ENCODE measurements at regions not wholly inside any gene's neighbourhood (a gene's known extent, or its start where the extent isn't known, plus 50 kb on each side); places are given as distances from the start of the nearest gene placed in this dataset.
"Not testable (repeated sequence)": the region's sequence is repeated elsewhere in the genome, so short reads cannot be mapped to it uniquely, and the experiment has no call there.

DNA sequence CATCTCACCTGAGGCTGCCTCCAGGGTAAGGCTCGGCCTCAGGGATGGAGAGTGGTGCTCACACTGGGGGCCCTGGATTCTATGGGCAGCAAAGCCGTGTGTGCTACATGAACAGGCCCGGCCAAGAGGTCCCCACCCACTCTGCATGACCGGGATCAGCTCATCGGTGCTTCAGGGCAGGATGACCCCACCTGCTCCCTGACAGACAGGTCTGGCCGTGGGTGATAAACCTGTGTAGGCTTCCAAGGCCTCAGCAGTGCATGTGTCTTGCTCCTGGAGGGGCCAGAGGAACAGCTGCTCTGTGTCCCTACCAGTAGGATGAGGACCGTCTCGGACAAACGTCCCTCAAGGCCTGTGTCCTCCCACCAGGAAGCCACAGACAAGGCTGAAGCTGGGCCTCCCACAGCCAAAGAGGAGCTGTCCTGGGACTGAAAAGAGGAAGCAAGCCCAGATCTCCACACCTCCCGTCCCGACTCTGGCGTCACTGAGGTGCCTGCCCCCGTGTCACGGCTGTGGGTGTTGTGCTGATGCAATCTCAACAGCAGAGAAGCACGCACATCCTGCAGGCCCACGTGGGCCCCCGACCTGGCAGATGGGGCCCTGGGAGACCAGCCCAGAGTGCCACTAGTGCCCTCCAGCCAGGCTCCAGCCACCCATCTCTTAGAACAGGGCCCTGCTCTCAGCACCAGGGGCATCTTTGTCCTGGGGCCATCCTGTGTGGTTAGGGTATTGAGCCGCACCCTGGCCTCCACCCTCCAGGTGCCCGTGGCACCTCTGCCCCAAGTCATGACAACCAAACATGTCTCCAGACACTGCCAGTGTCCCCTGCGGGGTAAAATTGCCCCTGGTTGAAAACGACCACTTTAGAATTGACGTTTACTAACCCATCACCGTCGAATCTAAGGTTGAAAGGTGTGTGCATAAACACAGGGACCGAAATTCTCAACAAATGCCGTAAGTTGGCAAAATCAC, 5455.9 kb upstream of the TPTE start:
- not testable (repeated sequence) for DNase-seq (ENCODE audit: low read depth in 2 of 2, low spot score in 1 of 2)

DNA sequence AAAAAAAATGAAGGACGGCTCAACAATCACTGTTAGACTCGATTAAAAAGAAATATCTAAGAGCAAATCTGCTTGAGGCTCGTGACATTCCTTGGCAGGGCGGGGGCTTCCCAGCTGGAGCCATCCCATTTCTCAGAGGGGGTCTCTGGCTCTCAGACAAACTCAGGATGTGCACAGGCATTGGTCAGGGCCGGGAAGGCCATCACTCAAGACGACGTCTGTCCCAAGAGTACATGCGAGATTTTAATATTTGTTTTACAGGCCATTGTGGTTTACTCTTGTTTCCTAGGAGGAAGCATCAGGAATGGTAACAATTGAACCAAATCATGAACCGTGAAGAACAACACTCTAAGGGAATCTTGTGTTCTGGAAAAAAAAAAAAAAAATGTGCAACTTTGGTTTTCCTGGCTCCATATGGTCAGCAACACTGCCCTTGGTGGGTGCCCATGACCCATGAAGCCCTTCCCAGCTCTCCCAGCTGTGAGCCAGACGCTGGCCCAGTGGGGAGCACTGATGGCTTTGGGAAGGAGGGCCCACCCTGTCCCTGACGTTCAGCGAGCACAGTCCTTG, 5454.6 kb upstream of the TPTE start:
- not testable (repeated sequence) for DNase-seq (ENCODE audit: low read depth in 2 of 2, low spot score in 1 of 2)

DNA sequence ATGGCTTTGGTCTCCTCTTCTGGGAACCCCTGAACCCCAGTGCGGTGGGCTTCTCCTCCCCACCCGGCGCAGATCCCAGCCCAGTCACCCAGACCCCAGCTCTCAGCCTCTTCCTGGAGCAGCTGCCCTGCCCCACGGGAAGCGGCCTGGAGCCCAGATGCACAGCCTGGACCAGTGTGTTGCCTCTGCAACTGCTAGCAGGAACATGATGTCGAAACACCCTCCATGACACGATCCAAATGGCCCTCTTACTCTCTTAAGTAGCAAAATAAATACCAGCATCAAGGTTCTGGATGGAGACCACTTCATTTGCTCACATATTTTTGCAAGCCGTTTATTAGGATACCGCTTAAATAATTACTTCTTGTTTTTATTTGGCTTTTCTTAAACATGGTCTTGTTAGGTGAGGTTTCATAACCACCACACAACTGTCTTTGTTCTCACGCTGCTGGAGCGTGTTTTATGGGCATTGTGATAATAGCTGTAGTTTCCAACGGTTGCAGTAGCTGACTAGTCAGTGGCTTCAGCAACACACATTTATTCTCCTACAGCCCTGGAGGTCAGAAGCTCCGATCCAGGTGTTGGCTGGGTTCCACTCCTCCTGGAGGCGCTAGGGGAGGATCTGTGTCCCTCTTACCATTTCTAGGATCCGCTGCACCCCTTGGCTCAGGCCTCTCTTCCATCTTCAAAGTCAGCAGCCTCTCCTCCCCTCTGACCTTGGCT, 5453.9 kb upstream of the TPTE start:
- not testable (repeated sequence) for DNase-seq (ENCODE audit: low read depth in 2 of 2, low spot score in 1 of 2)

DNA sequence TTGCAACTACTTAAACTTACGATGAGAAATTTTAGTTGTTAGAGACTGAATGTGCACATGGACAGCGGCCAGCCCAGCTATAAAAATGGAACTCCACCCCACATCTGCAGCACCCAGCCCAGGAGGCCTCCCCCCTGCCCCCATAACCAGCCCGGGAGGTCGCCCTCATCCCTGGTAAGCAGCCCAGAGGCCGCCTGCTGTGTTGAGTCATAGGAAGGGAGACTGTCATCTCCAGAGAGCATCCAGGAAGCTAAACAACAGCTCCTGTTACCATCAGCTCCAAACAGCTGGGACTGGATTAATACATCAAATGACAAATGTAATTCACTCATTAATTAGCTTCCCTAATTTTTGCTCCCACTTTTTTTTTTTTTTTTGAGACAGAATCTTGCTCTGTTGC, 5452.7 kb upstream of the TPTE start:
- not testable (repeated sequence) for DNase-seq (ENCODE audit: low read depth in 2 of 2, low spot score in 1 of 2)

DNA sequence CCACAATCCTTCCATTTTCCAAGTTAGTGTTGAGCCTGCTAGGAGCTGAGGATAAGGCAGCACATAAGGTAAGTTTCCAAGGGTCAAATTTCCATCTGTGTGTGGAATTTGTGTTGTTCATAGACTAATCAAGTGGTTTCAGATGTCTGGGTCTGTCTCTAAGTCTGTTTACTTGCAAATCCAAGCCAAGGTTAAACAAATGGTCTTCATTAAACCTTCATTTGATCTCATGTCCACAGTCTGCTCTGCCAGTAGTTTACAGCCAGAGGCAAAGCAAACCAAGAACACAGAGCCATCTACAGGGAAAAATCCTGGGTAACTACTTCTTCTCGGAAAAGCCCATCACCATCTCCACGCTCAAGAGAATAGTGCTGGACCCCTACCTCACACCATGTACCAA, 5450.2 kb upstream of the TPTE start:
- DNase-seq (ENCODE audit: low read depth in 2 of 2, low spot score in 1 of 2): not testable (repeated sequence)

DNA sequence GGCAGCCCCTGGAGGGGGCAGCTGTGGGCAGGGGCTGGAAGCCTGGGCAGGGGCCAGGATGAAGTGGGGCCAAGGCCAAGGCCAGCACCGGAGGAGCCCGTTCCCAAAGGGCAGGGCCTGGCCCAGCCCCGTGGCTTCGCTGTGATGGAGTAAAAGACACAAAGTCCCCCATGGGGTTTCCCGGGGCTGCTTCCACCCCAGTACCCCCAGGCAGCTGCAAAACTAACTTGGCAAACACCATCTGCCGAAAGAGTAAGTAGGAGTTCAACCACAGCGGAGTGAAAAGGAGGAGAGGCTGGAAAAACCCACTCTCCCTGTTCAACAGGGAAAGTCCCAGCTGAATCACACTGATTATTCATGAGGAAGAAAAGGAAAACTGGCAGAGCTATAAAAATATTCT, 5444.5 kb upstream of the TPTE start:
- not testable (repeated sequence) for DNase-seq (ENCODE audit: low read depth in 2 of 2, low spot score in 1 of 2)

DNA sequence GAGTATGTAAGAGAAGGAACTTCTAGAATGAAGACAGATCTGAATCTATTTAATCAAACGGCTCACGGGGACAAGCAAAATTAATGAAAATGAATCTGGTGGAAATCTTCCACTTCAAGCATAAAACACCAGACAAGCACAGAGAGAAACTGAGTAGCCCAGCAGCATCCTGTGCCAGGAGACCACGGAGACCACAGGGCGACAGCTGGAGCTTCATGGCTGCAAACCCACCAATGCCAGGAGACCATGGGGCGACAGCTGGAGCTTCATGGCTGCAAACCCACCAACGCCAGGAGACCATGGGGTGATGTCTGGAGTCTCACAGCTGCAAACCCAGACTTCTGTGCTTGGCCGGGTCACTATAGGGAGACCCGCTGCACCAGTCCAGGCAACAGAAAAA, 5442.0 kb upstream of the TPTE start:
- DNase-seq (ENCODE audit: low read depth in 2 of 2, low spot score in 1 of 2): not testable (repeated sequence)

DNA sequence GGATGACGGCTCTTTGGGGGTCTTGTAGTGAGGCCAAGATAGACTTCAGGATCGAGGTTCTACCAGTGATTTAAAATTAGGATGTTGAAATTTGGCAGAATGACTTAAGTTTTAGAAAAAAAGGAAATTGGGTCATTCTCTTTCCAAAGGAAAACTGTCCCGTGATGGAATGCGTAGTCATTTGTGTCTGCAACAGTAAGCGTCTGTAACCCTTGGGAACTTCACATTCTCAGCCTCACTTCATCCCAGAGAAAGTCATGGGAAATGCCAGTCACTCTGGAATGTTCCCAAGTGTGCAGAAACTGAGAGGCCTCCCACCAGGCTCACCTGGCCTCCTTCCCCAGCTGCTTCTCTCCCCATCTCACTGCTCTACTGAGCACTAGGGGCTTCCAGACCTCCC, 5441.4 kb upstream of the TPTE start:
- DNase-seq (ENCODE audit: low read depth in 2 of 2, low spot score in 1 of 2): not testable (repeated sequence)

DNA sequence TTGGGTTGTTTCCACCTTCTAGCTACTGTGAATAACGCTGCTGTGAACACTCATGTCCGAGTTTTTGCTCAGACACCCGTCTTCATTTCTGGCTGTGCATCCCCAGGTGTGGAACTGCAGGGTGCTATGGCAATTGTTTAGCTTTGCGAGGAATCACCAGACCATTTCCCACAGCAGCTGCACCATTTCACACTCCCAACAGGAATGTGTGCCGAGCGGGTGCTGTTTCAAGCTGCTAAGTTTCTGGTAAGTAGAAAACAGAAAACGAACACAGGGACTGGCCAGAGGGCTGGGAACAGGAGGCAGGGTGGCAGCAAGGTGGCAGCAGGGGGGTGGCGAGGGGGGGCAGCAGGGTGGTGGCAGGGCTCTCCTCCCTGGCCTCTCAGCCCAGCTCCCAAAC, 5437.1 kb upstream of the TPTE start:
- DNase-seq (ENCODE audit: low read depth in 2 of 2, low spot score in 1 of 2): not testable (repeated sequence)

DNA sequence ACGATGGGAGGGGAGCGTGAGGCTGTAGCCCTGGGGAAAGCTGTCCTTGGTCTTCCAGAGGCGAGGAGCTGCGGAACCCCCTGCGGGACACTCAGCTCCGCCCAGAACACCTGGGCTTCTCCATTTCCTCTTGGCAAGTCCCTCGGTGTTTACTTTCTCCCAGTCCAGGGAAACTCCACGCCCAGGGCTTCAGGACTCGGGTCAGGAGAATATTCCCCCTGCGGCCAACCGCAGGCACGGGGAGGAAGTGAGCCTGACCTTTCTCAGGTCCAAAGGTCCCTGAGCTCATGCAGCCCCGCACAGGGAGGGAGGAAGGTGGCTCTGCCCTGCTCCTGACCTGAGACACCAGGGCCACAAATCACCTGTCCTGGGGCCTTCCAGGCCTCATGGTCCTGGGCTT, 5435.9 kb upstream of the TPTE start:
- not testable (repeated sequence) for DNase-seq (ENCODE audit: low read depth in 2 of 2, low spot score in 1 of 2)

DNA sequence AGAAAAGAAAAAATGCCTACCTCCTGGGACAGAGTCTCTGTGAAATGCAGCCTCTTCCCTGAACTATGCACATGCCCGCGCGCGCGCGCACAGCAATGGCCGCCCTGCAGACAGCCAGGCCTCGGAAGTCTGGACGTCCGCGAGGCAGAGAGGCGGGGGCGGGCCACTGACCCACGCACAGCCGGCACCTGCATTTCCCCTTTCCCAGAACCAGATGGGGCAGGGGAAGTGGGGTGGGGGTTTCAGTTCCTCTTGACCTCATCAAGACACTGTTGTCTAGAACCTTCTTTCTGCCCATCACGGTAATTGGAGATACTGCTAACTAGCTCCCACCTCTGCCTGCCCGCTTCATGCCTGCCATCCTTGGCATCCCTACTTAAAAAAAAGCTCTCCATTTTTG, 5435.0 kb upstream of the TPTE start:
- not testable (repeated sequence) for DNase-seq (ENCODE audit: low read depth in 2 of 2, low spot score in 1 of 2)

DNA sequence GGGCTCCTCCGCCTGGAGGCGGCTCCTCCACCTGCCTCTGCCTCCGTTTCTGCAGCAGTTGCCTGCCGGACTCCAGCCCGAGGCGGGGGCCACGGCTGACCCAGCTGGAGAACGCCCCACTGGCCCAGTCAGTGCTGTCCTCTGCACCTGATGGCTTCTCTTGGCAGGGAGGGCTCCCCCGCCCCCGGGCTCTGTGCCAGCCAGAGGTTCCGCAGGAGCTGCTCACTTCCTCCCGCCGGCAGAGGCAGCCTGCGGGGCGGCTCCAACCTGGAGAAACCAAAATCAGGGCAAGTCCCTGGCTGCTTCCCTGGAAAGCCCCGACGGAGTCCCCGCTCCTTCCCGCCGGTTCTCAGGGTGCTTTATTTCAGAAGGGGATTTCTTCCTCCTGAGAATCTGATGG, 5432.6 kb upstream of the TPTE start:
- not testable (repeated sequence) for DNase-seq (ENCODE audit: low read depth in 2 of 2, low spot score in 1 of 2)

DNA sequence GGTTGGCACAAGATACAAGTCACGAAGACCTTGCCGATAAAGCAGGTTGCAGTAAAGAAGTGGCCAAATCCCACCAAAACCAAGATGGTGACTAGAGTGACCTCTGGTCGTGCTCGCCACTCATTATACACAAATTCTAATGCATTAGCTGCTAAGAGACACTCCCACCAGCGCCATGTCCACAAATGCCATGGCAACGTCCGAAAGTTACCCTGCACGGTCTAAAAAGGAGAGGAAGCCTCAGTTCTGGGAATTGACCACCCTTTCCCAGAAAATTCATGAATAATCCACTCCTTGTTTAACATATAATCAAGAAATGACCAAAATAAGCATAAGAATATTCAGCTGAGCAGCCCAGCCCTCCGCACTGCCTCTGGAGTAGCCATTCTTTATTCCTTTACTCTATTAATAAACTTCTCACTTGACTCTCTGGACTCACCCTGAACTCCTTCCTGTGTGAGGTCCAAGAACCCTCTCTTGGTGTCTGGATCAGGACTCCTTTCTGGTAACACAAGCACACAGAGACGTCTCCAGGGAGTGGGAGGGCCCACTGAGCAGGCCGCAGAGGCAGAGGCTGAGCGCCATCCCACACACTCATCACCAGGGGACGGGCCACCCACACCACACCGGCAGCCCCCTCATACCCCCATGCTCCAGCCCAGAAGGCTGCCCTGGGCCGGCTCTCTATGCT, 5431.8 kb upstream of the TPTE start:
- DNase-seq (ENCODE audit: low read depth in 2 of 2, low spot score in 1 of 2): not testable (repeated sequence)

DNA sequence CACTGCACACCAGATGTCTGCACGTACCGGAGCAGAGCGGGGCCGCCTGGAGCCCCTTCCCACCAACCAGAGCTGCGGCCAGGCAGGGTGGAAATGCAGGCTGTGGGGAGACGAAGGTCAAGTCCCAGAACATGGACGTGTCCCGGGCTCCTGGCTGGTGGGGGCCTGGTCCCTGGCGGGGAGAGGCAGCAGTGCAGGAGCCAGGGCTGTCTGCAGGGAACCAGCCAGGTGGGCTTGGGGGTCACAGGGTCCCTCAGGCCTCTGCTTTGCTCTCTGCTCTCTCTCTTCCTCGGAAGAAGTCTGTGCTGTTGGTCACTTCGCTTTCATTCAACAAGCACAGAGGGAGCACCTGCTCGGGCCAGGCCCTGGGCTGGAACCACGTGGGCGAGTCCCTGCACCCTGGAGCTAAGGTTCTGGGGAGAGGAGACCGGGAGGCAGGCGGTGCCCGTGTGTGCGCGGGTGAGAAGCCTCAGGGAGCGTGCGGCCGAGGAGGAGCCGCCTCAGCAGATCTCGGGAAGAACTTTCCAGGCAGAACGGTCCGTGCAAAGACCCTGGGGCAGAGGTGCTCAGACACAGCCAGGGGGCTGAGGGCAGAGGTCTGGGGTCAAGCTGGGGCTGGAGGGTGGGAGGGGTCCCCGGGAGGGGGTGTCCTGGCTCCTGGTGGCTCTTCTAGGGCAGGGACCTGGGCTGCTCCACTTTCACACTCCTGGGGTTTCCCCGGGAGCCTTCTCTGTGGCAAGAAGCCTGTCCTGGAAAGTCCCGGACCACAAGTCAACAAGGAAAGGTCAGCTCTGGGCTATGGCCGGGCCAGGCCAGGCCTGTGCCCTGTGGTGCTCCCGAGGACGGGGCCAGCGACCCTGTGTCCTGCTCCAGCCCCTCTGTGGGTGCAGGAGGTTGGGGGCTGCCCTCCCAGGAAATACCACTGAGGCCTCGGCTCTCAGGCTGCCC, 5431.0 kb upstream of the TPTE start:
- DNase-seq (ENCODE audit: low read depth in 2 of 2, low spot score in 1 of 2): not testable (repeated sequence)

DNA sequence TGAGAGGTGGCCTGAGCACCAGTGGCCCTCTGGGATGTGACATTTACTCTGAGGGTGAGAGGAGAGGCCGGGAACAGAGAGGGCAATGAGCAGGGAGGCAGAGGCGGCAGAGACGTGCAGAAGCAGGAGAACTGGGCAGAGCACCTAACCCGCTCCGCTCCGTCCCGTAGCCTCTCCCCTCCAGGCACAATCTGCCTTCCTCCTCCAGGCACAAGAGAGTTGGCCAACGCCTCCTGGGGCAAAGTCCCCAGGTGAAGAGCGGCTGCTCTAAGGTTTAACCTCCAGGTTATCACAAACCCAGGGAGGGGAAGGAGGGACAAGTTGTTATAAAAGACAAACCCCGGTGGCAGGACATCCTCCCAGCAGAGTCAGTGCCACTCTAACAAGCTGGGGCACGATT, 5430.1 kb upstream of the TPTE start:
- not testable (repeated sequence) for DNase-seq (ENCODE audit: low read depth in 2 of 2, low spot score in 1 of 2)

DNA sequence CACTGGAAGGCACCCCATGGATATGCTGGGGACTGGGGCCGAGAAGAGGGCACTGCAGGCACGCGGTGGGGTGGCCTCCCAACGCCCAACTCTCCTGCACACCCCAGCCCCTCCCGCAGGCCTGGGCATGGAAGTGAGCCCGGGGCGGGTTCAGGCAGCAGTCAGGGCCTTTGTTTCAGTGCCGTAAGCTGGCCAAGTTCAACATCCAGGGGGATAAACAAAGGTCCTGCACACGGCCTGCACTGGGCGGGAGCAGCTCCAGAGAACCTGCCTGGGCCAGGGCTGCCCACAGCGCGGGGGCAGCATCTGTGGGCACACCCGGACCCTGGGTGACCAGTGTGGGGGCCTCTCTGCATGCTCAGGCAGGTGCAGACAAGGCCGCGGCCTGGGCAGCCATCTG, 5425.8 kb upstream of the TPTE start:
- not testable (repeated sequence) for DNase-seq (ENCODE audit: low read depth in 2 of 2, low spot score in 1 of 2)

DNA sequence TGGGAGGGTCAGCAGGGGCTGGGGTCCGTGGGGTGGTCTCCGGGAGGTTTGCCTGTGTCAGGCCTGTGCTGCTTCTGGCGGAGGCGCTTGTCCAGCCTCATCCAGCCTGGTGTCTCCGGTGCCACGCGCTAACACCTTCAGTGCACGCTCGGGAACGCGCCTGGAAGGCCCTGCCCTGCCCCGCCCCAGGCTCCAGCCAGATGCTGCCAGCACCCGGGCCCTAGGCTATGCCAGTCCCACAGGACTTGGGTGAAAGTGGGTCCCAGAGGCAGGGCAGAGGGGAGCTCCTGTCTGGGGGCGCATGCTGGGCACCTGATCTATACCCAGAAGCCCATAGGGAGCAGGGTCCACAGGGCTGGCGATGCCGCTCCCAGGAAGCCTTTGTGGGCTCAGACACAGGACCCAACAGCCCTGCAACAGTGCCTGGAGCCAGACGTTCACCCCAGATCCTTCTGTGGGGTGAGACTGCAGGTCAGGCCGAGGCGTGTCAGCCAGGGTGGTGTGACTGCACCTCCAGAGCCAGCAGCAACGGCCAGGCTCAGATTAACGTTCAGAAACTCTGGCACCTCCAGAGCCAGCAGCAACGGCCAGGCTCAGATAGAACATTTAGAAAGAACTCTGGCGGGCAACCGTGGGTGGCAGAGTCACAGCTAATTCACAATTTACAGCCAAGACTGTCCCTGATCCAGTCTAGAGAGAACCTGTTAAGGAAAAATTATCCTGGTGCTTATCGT, 5423.2 kb upstream of the TPTE start:
- DNase-seq (ENCODE audit: low read depth in 2 of 2, low spot score in 1 of 2): not testable (repeated sequence)

DNA sequence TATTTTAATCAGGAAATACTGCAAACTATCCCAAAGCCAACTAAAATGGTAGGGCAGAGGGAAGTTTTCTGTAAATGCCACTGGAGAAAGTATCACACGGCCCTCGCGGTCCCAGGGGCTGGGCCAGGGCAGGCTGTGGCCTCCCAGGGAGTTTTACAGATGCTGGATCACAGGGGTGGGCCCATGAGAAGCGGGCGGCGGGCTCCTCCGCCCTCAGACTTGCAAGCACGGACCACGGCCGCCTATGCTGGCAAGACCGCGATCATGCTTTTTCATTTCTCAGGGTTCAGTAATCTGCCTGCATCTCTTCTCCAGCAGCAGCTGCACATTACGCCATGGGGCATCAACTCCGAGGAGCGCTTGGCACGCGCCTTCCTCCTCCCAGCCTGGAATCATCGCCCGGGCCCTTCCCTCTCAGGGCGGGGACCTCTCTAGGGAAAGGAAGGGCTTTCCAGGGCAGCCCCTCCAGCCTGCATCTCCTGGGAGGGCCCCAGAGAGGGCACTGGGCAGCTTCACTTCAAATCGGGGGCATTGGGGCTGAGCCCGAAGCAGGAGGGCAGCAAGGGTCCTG, 5420.7 kb upstream of the TPTE start:
- not testable (repeated sequence) for DNase-seq (ENCODE audit: low read depth in 2 of 2, low spot score in 1 of 2)

DNA sequence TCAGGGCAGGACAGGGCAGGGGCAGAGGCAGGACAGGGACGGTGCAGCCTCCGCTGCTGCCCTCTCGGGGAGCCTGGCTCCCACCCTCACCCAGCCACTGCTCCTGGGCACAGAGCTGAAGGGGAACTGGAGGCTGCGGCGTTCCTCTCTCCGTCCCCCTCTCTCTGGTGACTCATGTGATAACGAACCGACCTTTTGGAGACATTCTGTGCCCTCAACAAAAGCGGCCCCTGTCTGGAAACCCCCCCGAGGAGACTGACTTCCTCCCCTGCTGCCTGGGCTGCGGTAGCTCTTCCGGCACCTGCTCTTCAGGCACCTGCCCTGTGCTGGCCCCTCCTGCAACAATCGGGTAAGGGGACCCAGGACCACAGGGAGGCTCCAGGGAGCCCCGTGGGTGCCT, 5419.6 kb upstream of the TPTE start:
- DNase-seq (ENCODE audit: low read depth in 2 of 2, low spot score in 1 of 2): peak; percentile 31 to 65
